ENCODE measurements at regions not wholly inside any gene's neighbourhood (a gene's known extent, or its start where the extent isn't known, plus 50 kb on each side); places are given as distances from the start of the nearest gene placed in this dataset.

GRCh38 chr2:235381261-235381912 lies 112.5 kb upstream of the AGAP1 start:
- TF ChIP-seq CTCF (conservative IDR thresholded peaks at IDR 0.05) (no peak), ZFX (IDR thresholded peaks at IDR 0.05) (no peak)
